SK-N-MC (cell line): ENCODE measurements at regions not wholly inside any gene's neighbourhood (a gene's known extent, or its start where the extent isn't known, plus 50 kb on each side); places are given as distances from the start of the nearest gene placed in this dataset.

Experiments used
- EZH2 ChIP-seq: fragments of 200-600 bp; sonication (generic); IDR thresholded peaks from one replicate; pipeline ENCODE4 v1.6.1; 2017; ENCODE audit warnings: antibody characterized with exemption
- FOXP2 ChIP-seq: optimal IDR thresholded peaks from 2 replicates; pipeline ENCODE3; 2011; ENCODE audit warnings: mild to moderate bottlenecking, moderate library complexity; ENCODE audit not compliant: insufficient read depth; ENCODE audit errors: extremely low read length, control extremely low read depth
- POLR2AphosphoS5 ChIP-seq: IDR thresholded peaks from 2 replicates; pipeline ENCODE4 v1.6.1; 2012; ENCODE audit warnings: mild to moderate bottlenecking, low read depth, low read length, borderline replicate concordance

GRCh38 chr5:10892147-10892910 lies 131.3 kb upstream of the DAP start:
- no peak for TF ChIP-seq POLR2AphosphoS5
- no peak for TF ChIP-seq EZH2
- TF ChIP-seq FOXP2, result no peak
